ENCODE measurements at regions not wholly inside any gene's neighbourhood (a gene's known extent, or its start where the extent isn't known, plus 50 kb on each side); places are given as distances from the start of the nearest gene placed in this dataset.

DNA sequence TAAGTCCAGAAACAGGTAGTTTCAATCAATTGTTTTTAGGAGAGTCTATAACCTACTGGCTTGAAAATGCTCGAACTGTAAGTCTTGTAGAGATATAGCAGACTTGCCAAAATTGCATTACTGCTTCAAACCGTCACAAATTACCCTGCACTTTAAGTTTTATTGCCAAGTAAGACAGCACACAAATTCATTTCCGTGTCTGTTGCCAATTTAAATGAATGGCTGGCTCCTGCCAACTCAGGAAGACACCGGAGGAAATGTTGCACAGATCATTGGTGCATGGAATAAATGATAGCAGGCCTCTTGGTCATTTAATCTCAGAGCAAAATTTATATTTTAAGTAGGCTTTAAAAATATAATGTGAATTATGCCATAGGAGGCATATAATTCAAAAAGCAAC, 438.1 kb downstream of the HACE1 start:
- no peak overlapping the region for H3K4me3 ChIP-seq (ENCODE audit: low read depth in 1 of 2, low read length in 2 of 2)
- no peaks in the 10 kb centered on the region for H3K36me3 ChIP-seq (ENCODE audit: control insufficient read depth in 2 of 2, insufficient read depth in 2 of 2, low read length in 1 of 2)
- H3K4me1 ChIP-seq (ENCODE audit: control insufficient read depth in 2 of 2, insufficient read depth in 2 of 2, low read length in 1 of 2): no peaks in the 10 kb centered on the region
- peaks cover 0 to 2% of the 10 kb centered on the region in 2 donors for H3K9me3 ChIP-seq (ENCODE audit: control insufficient read depth in 2 of 2, insufficient read depth in 1 of 2, low read depth in 1 of 2, low read length in 1 of 2)
- H3K27ac ChIP-seq (ENCODE audit: low read depth in 2 of 2, low read length in 1 of 2): no peak overlapping the region
- WGBS, 2 donors: 51 to 59% methylated on average over 4 of the region's 4 CpGs
- H3K27me3 ChIP-seq (ENCODE audit: control insufficient read depth in 1 of 2, insufficient read depth in 2 of 2, low read length in 2 of 2): no peaks in the 10 kb centered on the region

DNA sequence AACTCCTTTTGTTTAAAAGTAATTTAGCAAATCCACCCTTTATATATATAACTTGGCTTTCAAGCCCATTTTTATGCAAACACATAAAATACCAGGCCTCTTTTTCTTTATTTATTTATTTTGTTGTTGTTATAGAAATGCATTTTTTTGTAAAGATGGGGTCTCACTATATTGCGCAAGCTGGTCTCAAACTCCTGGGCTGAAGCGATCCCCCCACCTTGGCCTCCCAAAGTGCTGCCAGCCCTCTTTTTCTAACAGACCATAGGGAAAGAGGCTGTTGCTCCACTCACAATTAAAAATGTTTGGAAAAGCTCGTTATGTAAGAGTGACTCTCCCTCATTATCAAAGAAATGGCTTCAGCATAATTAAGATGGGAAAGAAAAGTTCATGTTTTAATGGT, 440.9 kb downstream of the HACE1 start:
- Histone ChIP-seq H3K9me3 (ENCODE audit: control insufficient read depth in 2 of 2, insufficient read depth in 1 of 2, low read depth in 1 of 2, low read length in 1 of 2) (peaks cover 0 to 2% of the 10 kb centered on the region in 2 donors), H3K4me3 (ENCODE audit: low read depth in 1 of 2, low read length in 2 of 2) (no peak overlapping the region)
- 89 to 91% methylated on average over 3 of the region's 3 CpGs for WGBS, 2 donors

GRCh38 chr6:104418125-104418524, 441.6 kb downstream of the HACE1 start:
- H3K27ac ChIP-seq (ENCODE audit: low read depth in 2 of 2, low read length in 1 of 2): no peak overlapping the region
- H3K4me3 ChIP-seq (ENCODE audit: low read depth in 1 of 2, low read length in 2 of 2): no peak overlapping the region
- H3K36me3 ChIP-seq (ENCODE audit: control insufficient read depth in 2 of 2, insufficient read depth in 2 of 2, low read length in 1 of 2): no peaks in the 10 kb centered on the region
- no peaks in the 10 kb centered on the region for H3K27me3 ChIP-seq (ENCODE audit: control insufficient read depth in 1 of 2, insufficient read depth in 2 of 2, low read length in 2 of 2)
- no peaks in the 10 kb centered on the region for H3K4me1 ChIP-seq (ENCODE audit: control insufficient read depth in 2 of 2, insufficient read depth in 2 of 2, low read length in 1 of 2)
- peaks cover 0 to 2% of the 10 kb centered on the region in 2 donors for H3K9me3 ChIP-seq (ENCODE audit: control insufficient read depth in 2 of 2, insufficient read depth in 1 of 2, low read depth in 1 of 2, low read length in 1 of 2)

More for the DNA sequence above, 440.9 kb downstream of the HACE1 start:
- no peaks in the 10 kb centered on the region for H3K4me1 ChIP-seq (ENCODE audit: control insufficient read depth in 2 of 2, insufficient read depth in 2 of 2, low read length in 1 of 2)
- H3K27me3 ChIP-seq (ENCODE audit: control insufficient read depth in 1 of 2, insufficient read depth in 2 of 2, low read length in 2 of 2): no peaks in the 10 kb centered on the region
- no peaks in the 10 kb centered on the region for H3K36me3 ChIP-seq (ENCODE audit: control insufficient read depth in 2 of 2, insufficient read depth in 2 of 2, low read length in 1 of 2)
- no peak overlapping the region for H3K27ac ChIP-seq (ENCODE audit: low read depth in 2 of 2, low read length in 1 of 2)

GRCh38 chr6:104414723-104415122, 445.0 kb downstream of the HACE1 start:
- Histone ChIP-seq H3K4me1 (ENCODE audit: control insufficient read depth in 2 of 2, insufficient read depth in 2 of 2, low read length in 1 of 2) (no peaks in the 10 kb centered on the region), H3K4me3 (ENCODE audit: low read depth in 1 of 2, low read length in 2 of 2) (no peak overlapping the region), H3K27ac (ENCODE audit: low read depth in 2 of 2, low read length in 1 of 2) (no peak overlapping the region), H3K27me3 (ENCODE audit: control insufficient read depth in 1 of 2, insufficient read depth in 2 of 2, low read length in 2 of 2) (no peaks in the 10 kb centered on the region), H3K9me3 (ENCODE audit: control insufficient read depth in 2 of 2, insufficient read depth in 1 of 2, low read depth in 1 of 2, low read length in 1 of 2) (peaks cover 0 to 4% of the 10 kb centered on the region in 2 donors), H3K36me3 (ENCODE audit: control insufficient read depth in 2 of 2, insufficient read depth in 2 of 2, low read length in 1 of 2) (no peaks in the 10 kb centered on the region)
- 74 to 81% methylated on average over 1 of the region's 1 CpG for WGBS, 2 donors

DNA sequence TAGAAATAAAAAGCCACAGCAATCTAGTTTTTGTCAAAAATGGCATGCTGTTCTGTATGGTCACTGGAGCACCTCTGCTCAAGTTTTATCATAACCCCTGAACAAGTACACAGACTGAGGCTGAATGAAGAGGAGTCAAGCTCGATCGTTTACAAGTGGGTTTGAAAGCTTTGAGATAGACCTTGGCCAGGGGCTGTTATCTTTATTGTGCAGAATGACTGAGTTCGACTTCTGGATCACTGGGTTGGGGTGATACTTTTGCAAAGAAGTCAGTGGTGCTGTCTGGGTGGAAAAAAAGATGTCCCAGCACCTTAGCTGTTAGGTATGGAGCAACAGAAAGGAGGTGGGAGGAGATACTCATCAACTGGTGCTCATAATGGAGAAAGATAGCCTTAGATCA, 446.0 kb downstream of the HACE1 start:
- 70 to 72% methylated on average over 3 of the region's 3 CpGs for WGBS, 2 donors
- H3K4me1 ChIP-seq (ENCODE audit: control insufficient read depth in 2 of 2, insufficient read depth in 2 of 2, low read length in 1 of 2): no peaks in the 10 kb centered on the region

GRCh38 chr6:104411302-104411701, 448.4 kb downstream of the HACE1 start:
- Histone ChIP-seq H3K4me1 (ENCODE audit: control insufficient read depth in 2 of 2, insufficient read depth in 2 of 2, low read length in 1 of 2) (no peaks in the 10 kb centered on the region), H3K4me3 (ENCODE audit: low read depth in 1 of 2, low read length in 2 of 2) (no peak overlapping the region), H3K9me3 (ENCODE audit: control insufficient read depth in 2 of 2, insufficient read depth in 1 of 2, low read depth in 1 of 2, low read length in 1 of 2) (peaks cover 0 to 2% of the 10 kb centered on the region in 2 donors), H3K27ac (ENCODE audit: low read depth in 2 of 2, low read length in 1 of 2) (no peak overlapping the region), H3K27me3 (ENCODE audit: control insufficient read depth in 1 of 2, insufficient read depth in 2 of 2, low read length in 2 of 2) (no peaks in the 10 kb centered on the region), H3K36me3 (ENCODE audit: control insufficient read depth in 2 of 2, insufficient read depth in 2 of 2, low read length in 1 of 2) (no peaks in the 10 kb centered on the region)
- 79 to 80% methylated on average over 6 of the region's 6 CpGs for WGBS, 2 donors

More for the DNA sequence above, 446.0 kb downstream of the HACE1 start:
- Histone ChIP-seq H3K36me3 (ENCODE audit: control insufficient read depth in 2 of 2, insufficient read depth in 2 of 2, low read length in 1 of 2) (no peaks in the 10 kb centered on the region), H3K9me3 (ENCODE audit: control insufficient read depth in 2 of 2, insufficient read depth in 1 of 2, low read depth in 1 of 2, low read length in 1 of 2) (peaks cover 0 to 4% of the 10 kb centered on the region in 2 donors), H3K27me3 (ENCODE audit: control insufficient read depth in 1 of 2, insufficient read depth in 2 of 2, low read length in 2 of 2) (no peaks in the 10 kb centered on the region), H3K4me3 (ENCODE audit: low read depth in 1 of 2, low read length in 2 of 2) (no peak overlapping the region), H3K27ac (ENCODE audit: low read depth in 2 of 2, low read length in 1 of 2) (no peak overlapping the region)

DNA sequence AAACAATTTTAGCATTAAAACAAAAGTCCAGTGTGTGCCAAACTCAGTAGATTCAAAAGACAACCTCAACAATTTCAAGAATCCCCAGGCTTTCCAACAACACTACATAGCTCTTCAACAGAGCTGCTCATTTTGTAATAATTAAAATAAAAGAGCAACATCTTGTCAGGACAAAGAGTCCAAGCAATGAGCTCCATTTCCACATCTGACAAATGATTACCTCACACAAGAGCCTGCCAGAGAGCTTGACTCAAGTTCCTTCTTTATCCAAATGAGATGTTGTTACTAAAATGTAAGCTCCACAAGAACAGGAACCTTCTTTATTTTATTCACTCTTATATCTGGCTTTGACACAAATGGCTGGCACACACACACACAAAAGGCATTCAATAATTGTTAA, 449.8 kb downstream of the HACE1 start:
- no peaks in the 10 kb centered on the region for H3K36me3 ChIP-seq (ENCODE audit: control insufficient read depth in 2 of 2, insufficient read depth in 2 of 2, low read length in 1 of 2)
- no peak overlapping the region for H3K27ac ChIP-seq (ENCODE audit: low read depth in 2 of 2, low read length in 1 of 2)
- H3K9me3 ChIP-seq (ENCODE audit: control insufficient read depth in 2 of 2, insufficient read depth in 1 of 2, low read depth in 1 of 2, low read length in 1 of 2): peaks cover 0 to 2% of the 10 kb centered on the region in 2 donors
- H3K4me1 ChIP-seq (ENCODE audit: control insufficient read depth in 2 of 2, insufficient read depth in 2 of 2, low read length in 1 of 2): no peaks in the 10 kb centered on the region
- no peaks in the 10 kb centered on the region for H3K27me3 ChIP-seq (ENCODE audit: control insufficient read depth in 1 of 2, insufficient read depth in 2 of 2, low read length in 2 of 2)
- no peak overlapping the region for H3K4me3 ChIP-seq (ENCODE audit: low read depth in 1 of 2, low read length in 2 of 2)

GRCh38 chr6:104407957-104408356, 451.8 kb downstream of the HACE1 start:
- no peaks in the 10 kb centered on the region for H3K36me3 ChIP-seq (ENCODE audit: control insufficient read depth in 2 of 2, insufficient read depth in 2 of 2, low read length in 1 of 2)
- H3K27ac ChIP-seq (ENCODE audit: low read depth in 2 of 2, low read length in 1 of 2): no peak overlapping the region
- WGBS, 2 donors: 65 to 66% methylated on average over 3 of the region's 3 CpGs
- no peak overlapping the region for H3K4me3 ChIP-seq (ENCODE audit: low read depth in 1 of 2, low read length in 2 of 2)
- no peaks in the 10 kb centered on the region for H3K27me3 ChIP-seq (ENCODE audit: control insufficient read depth in 1 of 2, insufficient read depth in 2 of 2, low read length in 2 of 2)
- no peaks in the 10 kb centered on the region for H3K4me1 ChIP-seq (ENCODE audit: control insufficient read depth in 2 of 2, insufficient read depth in 2 of 2, low read length in 1 of 2)
- H3K9me3 ChIP-seq (ENCODE audit: control insufficient read depth in 2 of 2, insufficient read depth in 1 of 2, low read depth in 1 of 2, low read length in 1 of 2): peaks cover 0 to 2% of the 10 kb centered on the region in 2 donors

GRCh38 chr6:104404377-104404776, 455.3 kb downstream of the HACE1 start:
- Histone ChIP-seq H3K27me3 (ENCODE audit: control insufficient read depth in 1 of 2, insufficient read depth in 2 of 2, low read length in 2 of 2) (no peaks in the 10 kb centered on the region), H3K9me3 (ENCODE audit: control insufficient read depth in 2 of 2, insufficient read depth in 1 of 2, low read depth in 1 of 2, low read length in 1 of 2) (no peaks in the 10 kb centered on the region), H3K4me1 (ENCODE audit: control insufficient read depth in 2 of 2, insufficient read depth in 2 of 2, low read length in 1 of 2) (no peaks in the 10 kb centered on the region), H3K27ac (ENCODE audit: low read depth in 2 of 2, low read length in 1 of 2) (no peak overlapping the region), H3K4me3 (ENCODE audit: low read depth in 1 of 2, low read length in 2 of 2) (no peak overlapping the region), H3K36me3 (ENCODE audit: control insufficient read depth in 2 of 2, insufficient read depth in 2 of 2, low read length in 1 of 2) (no peaks in the 10 kb centered on the region)
- 70% methylated on average over 6 of the region's 6 CpGs for WGBS, 2 donors

GRCh38 chr6:104402572-104402971, 457.1 kb downstream of the HACE1 start:
- Histone ChIP-seq H3K36me3 (ENCODE audit: control insufficient read depth in 2 of 2, insufficient read depth in 2 of 2, low read length in 1 of 2) (no peaks in the 10 kb centered on the region), H3K9me3 (ENCODE audit: control insufficient read depth in 2 of 2, insufficient read depth in 1 of 2, low read depth in 1 of 2, low read length in 1 of 2) (no peaks in the 10 kb centered on the region), H3K4me1 (ENCODE audit: control insufficient read depth in 2 of 2, insufficient read depth in 2 of 2, low read length in 1 of 2) (no peaks in the 10 kb centered on the region), H3K27ac (ENCODE audit: low read depth in 2 of 2, low read length in 1 of 2) (no peak overlapping the region), H3K27me3 (ENCODE audit: control insufficient read depth in 1 of 2, insufficient read depth in 2 of 2, low read length in 2 of 2) (no peaks in the 10 kb centered on the region), H3K4me3 (ENCODE audit: low read depth in 1 of 2, low read length in 2 of 2) (no peak overlapping the region)
- WGBS, 2 donors: 36 to 46% methylated on average over 1 of the region's 1 CpG
